ENCODE measurements at regions not wholly inside any gene's neighbourhood (a gene's known extent, or its start where the extent isn't known, plus 50 kb on each side); places are given as distances from the start of the nearest gene placed in this dataset.

GRCh38 chr16:9412915-9413264 is 321.4 kb downstream of the HAPSTR1 start:
- TF ChIP-seq CTCF (conservative IDR thresholded peaks at IDR 0.05) (no peak), ZFX (IDR thresholded peaks at IDR 0.05) (no peak)

Measured in C4-2B (cell line).